Mesendoderm (in vitro differentiated cells): ENCODE measurements at regions not wholly inside any gene's neighbourhood (a gene's known extent, or its start where the extent isn't known, plus 50 kb on each side); places are given as distances from the start of the nearest gene placed in this dataset.

Source experiments
- DNase-seq: peaks from one replicate; pipeline ENCODE4 v3.0.0; 2013
- H2AK5ac ChIP-seq: 2 replicates; pipeline ENCODE4 v1.6.1; 2013; ENCODE audit warnings: low read length, inconsistent platforms
- H2BK120ac ChIP-seq: 2 replicates; pipeline ENCODE4 v1.6.1; 2013; ENCODE audit warnings: low read depth, mild to moderate bottlenecking, low read length, moderate library complexity, mixed read lengths
- H2BK15ac ChIP-seq: replicated peaks from 2 replicates; pipeline ENCODE4 v1.6.1; 2013; ENCODE audit warnings: low read depth, mild to moderate bottlenecking, moderate library complexity
- H2BK5ac ChIP-seq: 2 replicates; pipeline ENCODE4 v1.6.1; 2013; ENCODE audit warnings: low read length, inconsistent platforms
- H3K18ac ChIP-seq: 2 replicates; pipeline ENCODE4 v1.6.1; 2013; ENCODE audit warnings: mild to moderate bottlenecking, low read length, mixed read lengths
- H3K23ac ChIP-seq: one replicate; pipeline ENCODE4 v1.6.1; 2013; ENCODE audit warnings: low read length
- H3K27ac ChIP-seq: 2 replicates; pipeline ENCODE4 v1.5.1; 2013; ENCODE audit warnings: low read depth, mild to moderate bottlenecking, inconsistent platforms, low read length, moderate library complexity
- H3K27me3 ChIP-seq: 2 replicates; pipeline ENCODE4 v1.6.1; 2013; ENCODE audit warnings: low read length, control low read depth, mild to moderate bottlenecking, inconsistent platforms; ENCODE audit not compliant: insufficient read depth, poor library complexity
- H3K36me3 ChIP-seq: 2 replicates; pipeline ENCODE4 v1.6.1; 2013; ENCODE audit warnings: low read length, inconsistent platforms; ENCODE audit not compliant: control insufficient read depth, insufficient read depth
- H3K4ac ChIP-seq: one replicate; pipeline ENCODE4 v1.6.1; 2013; ENCODE audit warnings: low read depth, mild to moderate bottlenecking, low read length, moderate library complexity
- H3K4me1 ChIP-seq: 2 replicates; pipeline ENCODE4 v1.6.1; 2013; ENCODE audit warnings: low read depth, low read length, inconsistent platforms; ENCODE audit not compliant: control insufficient read depth
- H3K4me2 ChIP-seq: 2 replicates; pipeline ENCODE4 v1.6.1; 2013; ENCODE audit warnings: low read length
- H3K4me3 ChIP-seq: 2 replicates; pipeline ENCODE4 v1.5.1; 2013; ENCODE audit warnings: mild to moderate bottlenecking, low read length
- H3K56ac ChIP-seq: one replicate; pipeline ENCODE4 v1.6.1; 2013; ENCODE audit warnings: low read length
- H3K79me1 ChIP-seq: 2 replicates; pipeline ENCODE4 v1.6.1; 2013; ENCODE audit warnings: low read length, inconsistent platforms
- H3K79me2 ChIP-seq: 2 replicates; pipeline ENCODE4 v1.6.1; 2013; ENCODE audit warnings: mild to moderate bottlenecking, low read length; ENCODE audit not compliant: control insufficient read depth, insufficient read depth
- H3K9ac ChIP-seq: 2 replicates; pipeline ENCODE4 v1.6.1; 2013; ENCODE audit warnings: low read length, inconsistent platforms
- H4K5ac ChIP-seq: one replicate; pipeline ENCODE4 v1.6.1; 2013; ENCODE audit warnings: low read length
- H4K8ac ChIP-seq: one replicate; pipeline ENCODE4 v1.6.1; 2013; ENCODE audit warnings: low read depth, mild to moderate bottlenecking, control low read depth, low read length, moderate library complexity
- WGBS: extraction: QIAGEN DNeasy Blood & Tissue Kit; methylation state at CpG from one replicate; pipeline ENCODE4 v1.1.7; 2013; ENCODE audit warnings: low lambda C conversion rate, missing lambda C conversion rate; ENCODE audit not compliant: insufficient coverage; ENCODE audit errors: extremely low coverage; 5-methylcytosine and 5-hydroxymethylcytosine counted together

DNA sequence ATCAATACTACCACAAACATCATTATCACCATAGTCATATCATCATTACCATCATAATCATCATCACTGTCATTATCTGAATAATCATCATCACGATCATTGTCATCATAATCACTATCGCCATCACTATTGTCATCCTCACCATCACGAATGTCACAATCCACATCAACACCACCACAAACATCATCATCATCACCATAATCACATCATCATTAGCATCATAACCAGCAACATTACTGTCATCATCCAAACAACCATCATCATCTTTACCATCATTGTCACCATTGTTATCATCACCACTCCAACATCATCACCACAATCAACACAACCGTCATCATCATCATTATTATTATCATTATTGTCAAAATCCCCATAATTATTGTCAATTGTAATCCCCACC, 61.2 kb downstream of the MBD3L1 start:
- H3K27ac ChIP-seq, result no peak overlapping the region
- no peak overlapping the region for H2BK120ac ChIP-seq
- no peaks in the 10 kb centered on the region for H3K79me2 ChIP-seq
- 100% methylated on average over 1 of the region's 4 CpGs for WGBS
- no peak overlapping the region for H2BK15ac ChIP-seq
- no peak for DNase-seq
- H3K27me3 ChIP-seq, result no peaks in the 10 kb centered on the region
- H3K4me2 ChIP-seq, result no peak overlapping the region
- H2BK5ac ChIP-seq, result no peak overlapping the region
- no peak overlapping the region for H4K5ac ChIP-seq
- no peak overlapping the region for H3K23ac ChIP-seq
- no peak overlapping the region for H3K18ac ChIP-seq
- H3K79me1 ChIP-seq, result no peaks in the 10 kb centered on the region
- no peak overlapping the region for H3K56ac ChIP-seq
- no peak overlapping the region for H4K8ac ChIP-seq
- no peaks in the 10 kb centered on the region for H3K4me1 ChIP-seq
- no peak overlapping the region for H3K9ac ChIP-seq
- H3K4me3 ChIP-seq, result no peak overlapping the region
- no peak overlapping the region for H3K4ac ChIP-seq
- no peaks in the 10 kb centered on the region for H3K36me3 ChIP-seq
- H2AK5ac ChIP-seq, result no peak overlapping the region

GRCh38 chr19:8897106-8897505, 64.9 kb downstream of the MBD3L1 start:
- Histone ChIP-seq H3K4me3 (no peak overlapping the region), H3K27me3 (no peaks in the 10 kb centered on the region), H3K4ac (no peak overlapping the region)

GRCh38 chr19:8899356-8899755, 67.2 kb downstream of the MBD3L1 start:
- Histone ChIP-seq H3K56ac (no peak overlapping the region), H3K79me1 (no peaks in the 10 kb centered on the region), H3K18ac (no peak overlapping the region), H3K79me2 (no peaks in the 10 kb centered on the region), H3K4me2 (no peak overlapping the region), H3K23ac (no peak overlapping the region), H4K8ac (no peak overlapping the region), H2AK5ac (no peak overlapping the region), H2BK120ac (no peak overlapping the region), H2BK15ac (no peak overlapping the region), H3K4me1 (no peaks in the 10 kb centered on the region), H3K4ac (no peak overlapping the region), H3K27me3 (no peaks in the 10 kb centered on the region), H3K27ac (no peak overlapping the region), H3K9ac (no peak overlapping the region), H3K4me3 (no peak overlapping the region), H4K5ac (no peak overlapping the region), H2BK5ac (no peak overlapping the region), H3K36me3 (no peaks in the 10 kb centered on the region)
- WGBS, result no CpG with 5 or more reads among the region's 2 CpGs
- no peak for DNase-seq

More at GRCh38 chr19:8897106-8897505, 64.9 kb downstream of the MBD3L1 start:
- no peak overlapping the region for H3K9ac ChIP-seq
- no peaks in the 10 kb centered on the region for H3K4me1 ChIP-seq
- no peak overlapping the region for H3K23ac ChIP-seq
- H3K36me3 ChIP-seq, result no peaks in the 10 kb centered on the region
- no peak overlapping the region for H3K27ac ChIP-seq
- no peak overlapping the region for H4K5ac ChIP-seq
- H3K56ac ChIP-seq, result no peak overlapping the region
- no peak overlapping the region for H3K4me2 ChIP-seq
- no peak for DNase-seq
- H2BK5ac ChIP-seq, result no peak overlapping the region
- H3K79me1 ChIP-seq, result no peaks in the 10 kb centered on the region
- no peak overlapping the region for H2BK120ac ChIP-seq
- H2AK5ac ChIP-seq, result no peak overlapping the region
- no peak overlapping the region for H3K18ac ChIP-seq
- H4K8ac ChIP-seq, result no peak overlapping the region
- H3K79me2 ChIP-seq, result no peaks in the 10 kb centered on the region
- no peak overlapping the region for H2BK15ac ChIP-seq
- WGBS, result no CpG with 5 or more reads among the region's 5 CpGs

DNA sequence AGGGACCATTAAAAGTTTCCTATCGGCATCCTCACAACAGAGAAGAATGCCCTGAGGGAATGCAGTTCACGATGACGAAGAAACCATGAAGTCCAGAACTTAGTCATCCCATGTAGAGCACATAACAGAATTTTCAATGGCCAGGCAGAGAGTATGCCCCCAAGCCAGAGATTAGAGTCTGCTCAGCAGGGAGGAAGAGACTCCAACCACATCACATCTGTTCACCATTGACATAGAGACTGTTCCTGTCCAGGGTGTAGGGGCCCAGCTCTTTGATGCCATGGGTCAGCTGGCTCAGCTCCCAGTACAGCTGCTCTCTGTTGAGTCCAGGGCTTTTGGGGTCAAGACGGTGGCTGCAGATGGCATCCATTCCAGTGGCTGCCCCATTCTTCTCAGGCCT, 68.2 kb downstream of the MBD3L1 start:
- Histone ChIP-seq H3K4me3 (no peak overlapping the region), H3K56ac (no peak overlapping the region), H3K9ac (no peak overlapping the region), H2BK5ac (no peak overlapping the region), H3K4me1 (no peaks in the 10 kb centered on the region), H3K79me1 (no peaks in the 10 kb centered on the region), H2BK15ac (no peak overlapping the region), H3K18ac (no peak overlapping the region), H3K4ac (no peak overlapping the region), H3K27ac (no peak overlapping the region), H4K5ac (no peak overlapping the region), H2AK5ac (no peak overlapping the region), H3K23ac (no peak overlapping the region), H3K36me3 (no peaks in the 10 kb centered on the region), H3K27me3 (no peaks in the 10 kb centered on the region), H3K4me2 (no peak overlapping the region), H3K79me2 (no peaks in the 10 kb centered on the region), H4K8ac (no peak overlapping the region), H2BK120ac (no peak overlapping the region)
- WGBS, result no CpG with 5 or more reads among the region's 4 CpGs
- no peak for DNase-seq

DNA sequence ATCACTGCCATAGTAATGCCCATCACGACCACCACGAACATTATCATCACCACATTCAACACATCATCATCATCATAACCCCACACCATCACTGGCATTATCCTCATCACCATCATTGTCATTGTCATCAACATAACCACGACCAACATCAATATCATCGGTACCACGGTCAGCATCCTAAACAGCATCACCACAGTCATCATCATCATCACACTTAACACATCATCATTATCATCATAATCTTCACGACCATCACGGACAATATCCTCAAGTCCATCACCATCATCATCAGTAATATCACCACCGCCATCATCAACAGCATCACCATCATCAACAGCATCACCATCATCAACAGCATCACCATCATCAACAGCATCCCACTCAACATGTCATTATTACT, 70.3 kb downstream of the MBD3L1 start:
- H3K9ac ChIP-seq, result no peak overlapping the region
- H4K8ac ChIP-seq, result no peak overlapping the region
- no peak overlapping the region for H3K56ac ChIP-seq
- no peaks in the 10 kb centered on the region for H3K79me1 ChIP-seq
- H3K4me1 ChIP-seq, result no peaks in the 10 kb centered on the region
- H3K23ac ChIP-seq, result no peak overlapping the region
- WGBS, result 100% methylated on average over 5 of the region's 8 CpGs
- H3K4ac ChIP-seq, result no peak overlapping the region
- no peaks in the 10 kb centered on the region for H3K36me3 ChIP-seq
- H3K79me2 ChIP-seq, result no peaks in the 10 kb centered on the region
- no peak overlapping the region for H3K27ac ChIP-seq
- H3K18ac ChIP-seq, result no peak overlapping the region
- H2BK5ac ChIP-seq, result no peak overlapping the region
- H3K4me3 ChIP-seq, result peak overlapping the region; percentile 4
- H4K5ac ChIP-seq, result no peak overlapping the region
- H2AK5ac ChIP-seq, result no peak overlapping the region
- no peaks in the 10 kb centered on the region for H3K27me3 ChIP-seq
- DNase-seq, result no peak
- H3K4me2 ChIP-seq, result no peak overlapping the region
- H2BK120ac ChIP-seq, result no peak overlapping the region
- H2BK15ac ChIP-seq, result no peak overlapping the region

- no peak overlapping the region for H3K23ac ChIP-seq
- H4K8ac ChIP-seq, result no peak overlapping the region
- no peak overlapping the region for H2BK120ac ChIP-seq
- no peak overlapping the region for H2BK5ac ChIP-seq
- H3K79me1 ChIP-seq, result no peaks in the 10 kb centered on the region
- H3K18ac ChIP-seq, result no peak overlapping the region
- no peak overlapping the region for H3K27ac ChIP-seq
- no peaks in the 10 kb centered on the region for H3K36me3 ChIP-seq
- no peak for DNase-seq
- no peak overlapping the region for H3K4ac ChIP-seq
- H4K5ac ChIP-seq, result no peak overlapping the region
- no peaks in the 10 kb centered on the region for H3K27me3 ChIP-seq
- H3K4me1 ChIP-seq, result no peaks in the 10 kb centered on the region
- no peak overlapping the region for H3K9ac ChIP-seq
- WGBS, result no CpG with 5 or more reads among the region's 1 CpG
- no peak overlapping the region for H2BK15ac ChIP-seq
- no peak overlapping the region for H3K4me2 ChIP-seq
- no peak overlapping the region for H3K4me3 ChIP-seq
- no peak overlapping the region for H3K56ac ChIP-seq
- H3K79me2 ChIP-seq, result no peaks in the 10 kb centered on the region
- no peak overlapping the region for H2AK5ac ChIP-seq
Observed at GRCh38 chr19:8904597-8904996, 72.4 kb downstream of the MBD3L1 start.
